GM12865 (cell line): ENCODE measurements at regions not wholly inside any gene's neighbourhood (a gene's known extent, or its start where the extent isn't known, plus 50 kb on each side); places are given as distances from the start of the nearest gene placed in this dataset.

Experiments
- DNase-seq: peaks from one replicate; pipeline ENCODE4 v3.0.0; 2010; ENCODE audit warnings: low read depth
- H3K4me3 ChIP-seq: 2 replicates; pipeline ENCODE4 v1.5.1; 2011; ENCODE audit warnings: mild to moderate bottlenecking, low read depth, low read length, control low read depth
- CTCF ChIP-seq: IDR thresholded peaks from 2 replicates; pipeline ENCODE4 v1.5.1; 2011; ENCODE audit warnings: low read length, control low read depth, low read depth, inconsistent platforms; ENCODE audit not compliant: insufficient read depth; ENCODE audit errors: missing control alignments

DNA sequence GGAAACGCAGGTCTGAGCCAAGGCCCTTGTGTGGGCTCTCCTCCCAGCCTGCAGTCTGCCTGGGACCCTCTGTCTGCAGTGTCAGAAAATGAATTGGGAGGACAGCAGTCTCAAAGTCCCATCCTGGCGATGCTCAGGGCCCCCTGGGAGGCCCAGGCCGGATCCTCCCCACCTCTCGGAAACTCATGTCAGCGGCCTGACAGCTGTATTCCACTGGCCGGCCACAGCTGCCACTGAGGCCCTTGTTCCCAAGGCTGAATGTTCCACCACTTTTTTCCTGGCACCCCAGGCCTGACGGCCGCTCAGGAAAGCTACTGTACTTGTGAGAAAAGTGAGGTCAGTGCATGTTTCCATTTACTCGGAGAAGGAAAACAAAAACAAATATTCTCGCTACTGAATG lies 180.0 kb downstream of the FGF18 start:
- H3K4me3 ChIP-seq: no peak overlapping the region
- no peak for TF ChIP-seq CTCF
- DNase-seq: no peak

GRCh38 chr5:171599957-171600612 lies 180.6 kb downstream of the FGF18 start:
- DNase-seq: no peak
- TF ChIP-seq CTCF: no peak
- no peak overlapping the region for H3K4me3 ChIP-seq

DNA sequence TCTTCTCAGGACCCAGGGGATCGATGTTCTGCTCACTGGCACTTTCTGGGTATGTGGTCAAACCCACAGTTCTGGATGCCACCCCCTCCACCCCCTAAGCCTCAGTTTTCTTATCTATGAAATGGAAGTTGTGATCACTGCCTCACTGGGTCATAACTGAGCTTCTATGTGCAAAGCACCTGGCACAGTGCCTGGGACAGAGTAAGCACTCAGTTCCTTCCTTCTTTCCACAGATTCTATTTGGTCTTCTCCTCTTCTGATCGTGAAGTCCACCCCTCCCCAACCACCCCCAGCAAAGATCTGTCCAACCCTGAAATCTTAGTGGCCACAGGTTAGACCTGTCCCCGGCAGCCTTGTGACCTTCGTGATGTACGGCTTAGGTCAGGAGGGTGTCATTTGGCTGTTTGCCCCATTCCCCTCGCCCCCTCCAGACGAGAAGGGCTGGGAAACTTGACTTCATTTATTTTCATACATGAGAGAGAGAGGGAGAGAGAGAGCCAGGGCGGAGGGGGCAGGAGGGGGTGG lies 181.4 kb downstream of the FGF18 start:
- TF ChIP-seq CTCF: no peak
- no peak overlapping the region for H3K4me3 ChIP-seq
- no peak for DNase-seq

DNA sequence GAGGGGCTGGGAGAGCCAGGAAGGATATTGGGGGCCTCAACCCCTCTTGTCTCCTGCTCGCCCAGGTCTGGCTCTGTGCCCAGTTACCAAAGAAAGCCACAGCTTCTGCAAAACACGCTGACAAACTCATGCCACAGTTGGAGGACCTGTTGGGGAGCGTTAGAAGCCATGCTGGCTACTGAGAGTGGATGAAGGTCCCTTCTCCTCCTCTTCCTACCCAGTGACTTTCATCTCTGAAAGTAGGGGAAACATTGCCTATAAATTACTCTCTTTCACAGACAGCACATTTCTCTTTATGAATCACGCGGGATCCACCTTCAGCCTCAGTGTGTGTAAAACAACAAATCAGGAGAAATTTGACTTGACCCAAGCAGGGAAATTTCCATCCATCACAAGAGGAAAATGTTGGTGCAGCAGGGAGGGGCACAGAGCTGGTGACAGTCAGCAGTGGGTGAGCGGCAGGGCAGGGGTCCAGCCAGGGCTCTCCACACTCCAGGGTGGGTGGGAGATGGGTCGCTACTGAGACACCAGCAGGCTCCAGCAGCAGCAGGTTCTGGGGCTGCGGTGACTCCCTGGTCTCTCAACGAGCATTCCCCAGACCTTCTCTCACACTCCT lies 181.9 kb downstream of the FGF18 start:
- peak; percentile 13 for DNase-seq
- no peak for TF ChIP-seq CTCF
- no peak overlapping the region for H3K4me3 ChIP-seq

DNA sequence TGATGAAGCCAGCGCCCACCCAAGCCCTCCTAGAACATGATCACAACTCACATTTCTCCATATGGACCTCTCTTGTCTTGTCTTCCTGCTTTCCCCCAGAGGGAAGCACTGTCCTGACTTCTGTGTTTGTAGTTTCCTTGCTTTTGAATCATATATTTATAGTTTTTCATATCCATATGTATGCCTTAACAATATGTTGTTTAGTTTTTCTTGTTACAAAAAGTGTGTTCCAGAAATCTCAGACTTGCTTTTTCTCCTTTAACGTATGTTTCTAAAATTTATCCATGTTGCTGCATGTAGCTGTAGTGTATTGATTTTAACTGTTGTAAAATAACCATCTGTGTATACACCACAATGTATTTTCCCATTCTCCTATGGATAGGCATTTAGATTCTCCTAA lies 182.0 kb upstream of the SMIM23 start:
- TF ChIP-seq CTCF: no peak
- DNase-seq: no peak
- H3K4me3 ChIP-seq: no peak overlapping the region

- no peak for DNase-seq
- no peak overlapping the region for H3K4me3 ChIP-seq
- TF ChIP-seq CTCF: no peak
Observed at GRCh38 chr5:171604195-171604594, 181.4 kb upstream of the SMIM23 start.
